HG03095 (cell line): ENCODE measurements at regions not wholly inside any gene's neighbourhood (a gene's known extent, or its start where the extent isn't known, plus 50 kb on each side); places are given as distances from the start of the nearest gene placed in this dataset.
"Not testable (repeated sequence)": the region's sequence is repeated elsewhere in the genome, so short reads cannot be mapped to it uniquely, and the experiment has no call there.

ENCODE experiments used
- ATAC-seq: cut with Tn5 transposase; IDR thresholded peaks from one replicate; pipeline ENCODE4 v1.9.1; 2021; ENCODE audit warnings: moderate library complexity; ENCODE audit not compliant: unreplicated experiment

- ATAC-seq, result no peak
Observed at GRCh38 chr3:118089563-118089962, 945.1 kb downstream of the IGSF11 start.

- no peak for ATAC-seq
Observed at GRCh38 chr3:118097226-118097625, 937.4 kb downstream of the IGSF11 start.

- no peak for ATAC-seq
Observed at GRCh38 chr3:118097660-118098059, 937.0 kb downstream of the IGSF11 start.

GRCh38 chr3:118098827-118099226, 935.8 kb downstream of the IGSF11 start:
- ATAC-seq, result no peak

GRCh38 chr3:118101891-118102290, 932.8 kb downstream of the IGSF11 start:
- no peak for ATAC-seq

- no peak for ATAC-seq
Observed at GRCh38 chr3:118102737-118103136, 931.9 kb downstream of the IGSF11 start.

- no peak for ATAC-seq
Observed at GRCh38 chr3:118108201-118108600, 926.4 kb downstream of the IGSF11 start.

GRCh38 chr3:118108769-118109168, 925.9 kb downstream of the IGSF11 start:
- ATAC-seq, result no peak

GRCh38 chr3:118110211-118110610, 924.4 kb downstream of the IGSF11 start:
- ATAC-seq, result no peak

- ATAC-seq, result no peak
Observed at GRCh38 chr3:118116991-118117390, 917.7 kb downstream of the IGSF11 start.

- ATAC-seq, result no peak
Observed at GRCh38 chr3:118126751-118127150, 907.9 kb downstream of the IGSF11 start.

- ATAC-seq, result no peak
Observed at GRCh38 chr3:118127992-118128391, 906.7 kb downstream of the IGSF11 start.

- no peak for ATAC-seq
Observed at GRCh38 chr3:118128886-118129285, 905.8 kb downstream of the IGSF11 start.

- ATAC-seq, result no peak
Observed at GRCh38 chr3:118137778-118138177, 896.9 kb downstream of the IGSF11 start.

GRCh38 chr3:118144919-118145318, 889.7 kb downstream of the IGSF11 start:
- no peak for ATAC-seq

GRCh38 chr3:118146658-118147375, 887.8 kb downstream of the IGSF11 start:
- ATAC-seq, result no peak

GRCh38 chr3:118151164-118151563, 883.5 kb downstream of the IGSF11 start:
- no peak for ATAC-seq

GRCh38 chr3:118162627-118163588, 871.7 kb downstream of the IGSF11 start:
- ATAC-seq, result not testable (repeated sequence)

GRCh38 chr3:118165413-118165812, 869.2 kb downstream of the IGSF11 start:
- ATAC-seq, result no peak

- no peak for ATAC-seq
Observed at GRCh38 chr3:118167571-118167970, 867.1 kb downstream of the IGSF11 start.

- ATAC-seq, result no peak
Observed at GRCh38 chr3:118168175-118168574, 866.5 kb downstream of the IGSF11 start.
